ENCODE measurements at regions not wholly inside any gene's neighbourhood (a gene's known extent, or its start where the extent isn't known, plus 50 kb on each side); places are given as distances from the start of the nearest gene placed in this dataset.

GRCh38 chr2:120684289-120685065, 51.2 kb upstream of the GLI2 start:
- DNase-seq: peak; percentile 80

DNA sequence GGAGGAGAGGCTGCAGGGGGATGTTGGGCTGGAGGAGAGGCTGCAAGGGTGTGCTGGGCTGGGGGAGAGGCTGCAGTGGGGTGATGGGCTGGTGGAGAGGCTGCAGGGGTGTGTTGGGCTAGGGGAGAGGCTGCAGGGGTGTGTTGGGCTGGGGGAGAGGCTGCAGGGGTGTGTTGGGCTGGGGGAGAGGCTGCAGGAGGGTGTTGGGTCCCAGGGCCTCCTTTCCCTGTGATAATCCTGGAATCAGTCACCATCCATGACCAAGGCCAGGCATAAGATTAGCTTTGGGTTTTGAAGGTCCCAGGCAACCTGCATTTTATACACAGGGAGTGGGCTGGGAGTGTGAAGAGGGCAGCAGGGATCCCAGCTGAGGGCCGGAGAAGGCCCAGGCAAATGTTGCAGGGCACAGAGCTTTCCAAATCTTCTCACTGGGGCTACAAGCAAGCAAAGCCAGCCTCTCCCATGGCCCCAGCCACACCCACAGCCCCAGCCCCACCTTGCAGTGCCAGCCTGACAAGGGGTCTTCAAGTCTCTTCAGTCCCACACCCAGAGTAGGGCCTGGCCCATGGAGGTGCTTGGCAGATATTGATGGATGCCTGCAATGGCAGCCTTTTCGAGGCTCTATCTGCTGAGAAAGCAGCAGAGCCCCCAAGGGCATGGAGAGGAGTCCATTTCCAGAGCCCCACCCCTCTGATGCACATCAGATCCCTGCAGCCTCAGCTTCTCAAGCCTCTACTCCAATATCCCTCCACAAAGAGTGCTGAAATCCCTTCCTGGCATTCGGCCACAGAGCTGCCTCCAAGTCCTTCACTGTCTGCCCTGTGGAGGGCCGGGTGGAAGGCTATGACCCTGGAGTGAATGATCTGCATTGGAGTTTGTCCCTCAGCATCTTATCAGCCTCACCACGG, 50.3 kb upstream of the GLI2 start:
- no peak for DNase-seq
